H4 (cell line): ENCODE measurements at regions not wholly inside any gene's neighbourhood (a gene's known extent, or its start where the extent isn't known, plus 50 kb on each side); places are given as distances from the start of the nearest gene placed in this dataset.
"Not testable (repeated sequence)": the region's sequence is repeated elsewhere in the genome, so short reads cannot be mapped to it uniquely, and the experiment has no call there.

Source experiments
- DNase-seq: peaks from one replicate; pipeline ENCODE4 v3.0.0-alpha.2; 2015; ENCODE audit warnings: low spot score

GRCh38 chr19:7400815-7401214 is 52.1 kb downstream of the ARHGEF18 start:
- no peak for DNase-seq

- DNase-seq = no peak
Observed at GRCh38 chr19:7401694-7402093, 53.0 kb downstream of the ARHGEF18 start.

GRCh38 chr19:7405482-7405881 is 56.7 kb downstream of the ARHGEF18 start:
- not testable (repeated sequence) for DNase-seq

GRCh38 chr19:7408251-7408650 is 59.5 kb downstream of the ARHGEF18 start:
- DNase-seq = no peak

GRCh38 chr19:7410946-7411345 is 62.2 kb downstream of the ARHGEF18 start:
- no peak for DNase-seq

GRCh38 chr19:7413629-7414028 is 64.9 kb downstream of the ARHGEF18 start:
- DNase-seq = no peak

GRCh38 chr19:7415163-7415856 is 66.6 kb downstream of the ARHGEF18 start:
- peak; percentile 97 for DNase-seq

GRCh38 chr19:7415857-7416371 is 67.2 kb downstream of the ARHGEF18 start:
- DNase-seq = no peak

- no peak for DNase-seq
Observed at GRCh38 chr19:7417671-7418324, 69.1 kb downstream of the ARHGEF18 start.

GRCh38 chr19:7418596-7418995 is 69.9 kb downstream of the ARHGEF18 start:
- no peak for DNase-seq

- DNase-seq = no peak
Observed at GRCh38 chr19:7419153-7419552, 69.7 kb downstream of the PEX11G start.

GRCh38 chr19:7419777-7420439 is 68.9 kb downstream of the PEX11G start:
- DNase-seq = no peak

- peak; percentile 28 for DNase-seq
Observed at GRCh38 chr19:7421941-7422744, 66.7 kb downstream of the PEX11G start.
